ENCODE measurements at regions not wholly inside any gene's neighbourhood (a gene's known extent, or its start where the extent isn't known, plus 50 kb on each side); places are given as distances from the start of the nearest gene placed in this dataset.

DNA sequence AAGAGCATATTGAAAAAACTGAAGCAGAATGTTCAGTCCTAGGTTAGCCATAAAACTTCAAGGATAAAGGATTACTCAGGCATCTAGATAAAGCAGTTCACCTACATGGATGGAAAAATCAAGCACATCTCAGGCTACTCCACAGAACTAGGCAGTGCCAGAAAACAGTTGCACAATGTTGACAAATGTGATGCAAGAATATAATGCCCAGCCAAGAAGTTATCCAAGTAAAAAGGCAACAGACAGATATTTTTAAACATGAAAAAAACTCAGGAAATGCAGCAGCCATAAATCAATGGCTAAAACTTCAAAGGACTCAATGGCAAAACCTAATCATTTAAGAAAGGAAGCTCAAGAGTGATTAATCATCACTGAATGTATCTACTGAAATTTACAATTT, 456.0 kb upstream of the FAM241A start:
- Histone ChIP-seq H3K27me3 (ENCODE audit: control insufficient read depth, extremely low read depth, insufficient read depth, low read length) (no peaks in the 10 kb centered on the region), H3K9me3 (ENCODE audit: control insufficient read depth, low read depth, low read length) (no peaks in the 10 kb centered on the region), H3K79me2 (ENCODE audit: control insufficient read depth, insufficient read depth, low read length) (no peaks in the 10 kb centered on the region), H3K36me3 (ENCODE audit: control insufficient read depth in 2 of 2, extremely low read depth in 1 of 2, insufficient read depth in 2 of 2, low read length in 2 of 2) (no peaks in the 10 kb centered on the region), H3K9ac (ENCODE audit: control insufficient read depth, extremely low read depth, insufficient read depth, low read length) (no peak overlapping the region), H3K4me2 (ENCODE audit: control insufficient read depth, extremely low read depth, insufficient read depth, low read depth, low read length) (no peak overlapping the region), H3K4me3 (ENCODE audit: control insufficient read depth in 2 of 3, extremely low read depth in 1 of 3, insufficient read depth in 2 of 3, low read depth in 1 of 3, low read length in 3 of 3) (no peak overlapping the region), H3K4me1 (ENCODE audit: control insufficient read depth, extremely low read depth, insufficient read depth, low read length) (no peaks in the 10 kb centered on the region), H2AFZ (ENCODE audit: control insufficient read depth, low read length) (no peak overlapping the region), H3K9me1 (ENCODE audit: control insufficient read depth, extremely low read depth, insufficient read depth, low read length) (no peaks in the 10 kb centered on the region), H3K27ac (ENCODE audit: control insufficient read depth, insufficient read depth, low read length) (no peak overlapping the region), H4K20me1 (ENCODE audit: control insufficient read depth, extremely low read depth, insufficient read depth, low read length) (no peaks in the 10 kb centered on the region)
- DNase-seq (ENCODE audit: low read depth, low spot score) (no peak), FAIRE-seq (no peak)
- dilution Hi-C loops (cut with MboI; ENCODE audit: extremely low pct_ligation_motif_present, low sequenced_read_pairs): no loop called here
- TF ChIP-seq, protein P1, sequence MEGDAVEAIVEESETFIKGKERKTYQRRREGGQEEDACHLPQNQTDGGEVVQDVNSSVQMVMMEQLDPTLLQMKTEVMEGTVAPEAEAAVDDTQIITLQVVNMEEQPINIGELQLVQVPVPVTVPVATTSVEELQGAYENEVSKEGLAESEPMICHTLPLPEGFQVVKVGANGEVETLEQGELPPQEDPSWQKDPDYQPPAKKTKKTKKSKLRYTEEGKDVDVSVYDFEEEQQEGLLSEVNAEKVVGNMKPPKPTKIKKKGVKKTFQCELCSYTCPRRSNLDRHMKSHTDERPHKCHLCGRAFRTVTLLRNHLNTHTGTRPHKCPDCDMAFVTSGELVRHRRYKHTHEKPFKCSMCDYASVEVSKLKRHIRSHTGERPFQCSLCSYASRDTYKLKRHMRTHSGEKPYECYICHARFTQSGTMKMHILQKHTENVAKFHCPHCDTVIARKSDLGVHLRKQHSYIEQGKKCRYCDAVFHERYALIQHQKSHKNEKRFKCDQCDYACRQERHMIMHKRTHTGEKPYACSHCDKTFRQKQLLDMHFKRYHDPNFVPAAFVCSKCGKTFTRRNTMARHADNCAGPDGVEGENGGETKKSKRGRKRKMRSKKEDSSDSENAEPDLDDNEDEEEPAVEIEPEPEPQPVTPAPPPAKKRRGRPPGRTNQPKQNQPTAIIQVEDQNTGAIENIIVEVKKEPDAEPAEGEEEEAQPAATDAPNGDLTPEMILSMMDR (optimal IDR thresholded peaks at IDR 0.05 in 1 of 3, IDR thresholded peaks at IDR 0.05 in 1 of 3, conservative IDR thresholded peaks at IDR 0.05 in 1 of 3; ENCODE audit: extremely low read depth in 1 of 3, insufficient read depth in 2 of 3, low read length in 3 of 3): no peak
- no peak for TF ChIP-seq EZH2 (IDR thresholded peaks at IDR 0.05; ENCODE audit: low read length)

DNA sequence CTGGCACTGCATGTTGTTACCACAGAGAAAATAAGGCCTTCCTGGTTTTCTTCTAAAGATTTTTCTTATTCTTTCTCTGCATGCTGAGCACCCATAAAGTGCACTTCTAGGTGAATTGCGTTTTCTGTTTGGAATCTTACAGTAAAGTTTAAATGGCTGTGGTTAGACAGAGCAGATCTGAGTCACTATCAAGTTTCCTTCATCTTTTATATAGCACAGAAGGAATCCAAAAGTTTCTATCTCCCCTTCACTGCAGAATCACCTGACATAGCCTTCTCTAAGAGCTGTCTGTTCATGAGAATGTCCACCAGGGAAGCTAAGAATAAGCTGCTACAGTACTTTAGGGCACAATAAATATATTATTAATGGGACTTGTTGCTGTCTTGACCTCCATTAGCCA, 455.5 kb upstream of the FAM241A start:
- Histone ChIP-seq H3K9ac (ENCODE audit: control insufficient read depth, extremely low read depth, insufficient read depth, low read length) (no peak overlapping the region), H3K36me3 (ENCODE audit: control insufficient read depth in 2 of 2, extremely low read depth in 1 of 2, insufficient read depth in 2 of 2, low read length in 2 of 2) (no peaks in the 10 kb centered on the region), H3K4me3 (ENCODE audit: control insufficient read depth in 2 of 3, extremely low read depth in 1 of 3, insufficient read depth in 2 of 3, low read depth in 1 of 3, low read length in 3 of 3) (no peak overlapping the region), H3K27ac (ENCODE audit: control insufficient read depth, insufficient read depth, low read length) (no peak overlapping the region), H3K4me2 (ENCODE audit: control insufficient read depth, extremely low read depth, insufficient read depth, low read depth, low read length) (no peak overlapping the region), H3K9me1 (ENCODE audit: control insufficient read depth, extremely low read depth, insufficient read depth, low read length) (no peaks in the 10 kb centered on the region), H3K4me1 (ENCODE audit: control insufficient read depth, extremely low read depth, insufficient read depth, low read length) (no peaks in the 10 kb centered on the region), H3K27me3 (ENCODE audit: control insufficient read depth, extremely low read depth, insufficient read depth, low read length) (no peaks in the 10 kb centered on the region), H3K9me3 (ENCODE audit: control insufficient read depth, low read depth, low read length) (no peaks in the 10 kb centered on the region), H3K79me2 (ENCODE audit: control insufficient read depth, insufficient read depth, low read length) (no peaks in the 10 kb centered on the region), H2AFZ (ENCODE audit: control insufficient read depth, low read length) (no peak overlapping the region), H4K20me1 (ENCODE audit: control insufficient read depth, extremely low read depth, insufficient read depth, low read length) (no peaks in the 10 kb centered on the region)
- FAIRE-seq (no peak), DNase-seq (ENCODE audit: low read depth, low spot score) (no peak)
- TF ChIP-seq, protein P1 (optimal IDR thresholded peaks at IDR 0.05 in 1 of 3, IDR thresholded peaks at IDR 0.05 in 1 of 3, conservative IDR thresholded peaks at IDR 0.05 in 1 of 3; ENCODE audit: extremely low read depth in 1 of 3, insufficient read depth in 2 of 3, low read length in 3 of 3): no peak
- TF ChIP-seq EZH2 (IDR thresholded peaks at IDR 0.05; ENCODE audit: low read length): no peak
- dilution Hi-C loops (cut with MboI; ENCODE audit: extremely low pct_ligation_motif_present, low sequenced_read_pairs): no loop called here

All from keratinocyte (primary cell).